Activated CD4-positive, alpha-beta T cell treated with anti-CD3 and anti-CD28 coated beads for 24 hours (primary cell): ENCODE measurements at regions not wholly inside any gene's neighbourhood (a gene's known extent, or its start where the extent isn't known, plus 50 kb on each side); places are given as distances from the start of the nearest gene placed in this dataset.
"Not testable (repeated sequence)": the region's sequence is repeated elsewhere in the genome, so short reads cannot be mapped to it uniquely, and the experiment has no call there.

ENCODE experiments used
- DNase-seq, 2 donors: peaks; one replicate each; pipeline ENCODE4 v3.0.0-alpha.2; 2020; ENCODE audit warnings: low read depth in 2 of 2

GRCh38 chr5:118378959-118379358 lies 609.4 kb downstream of the DTWD2 start:
- DNase-seq = no peak

GRCh38 chr5:118377420-118377819 lies 610.9 kb downstream of the DTWD2 start:
- no peak for DNase-seq

GRCh38 chr5:118371973-118372831 lies 616.1 kb downstream of the DTWD2 start:
- DNase-seq = no peak

- no peak for DNase-seq
Measured at GRCh38 chr5:118366429-118366828, 621.9 kb downstream of the DTWD2 start.

GRCh38 chr5:118365718-118366117 lies 622.6 kb downstream of the DTWD2 start:
- no peak for DNase-seq

GRCh38 chr5:118354797-118355196 lies 633.5 kb downstream of the DTWD2 start:
- no peak for DNase-seq

GRCh38 chr5:118353970-118354369 lies 634.4 kb downstream of the DTWD2 start:
- no peak for DNase-seq

GRCh38 chr5:118336468-118336867 lies 651.9 kb downstream of the DTWD2 start:
- DNase-seq = no peak

- no peak for DNase-seq
Measured at GRCh38 chr5:118327389-118327788, 661.0 kb downstream of the DTWD2 start.

- no peak for DNase-seq
Measured at GRCh38 chr5:118326481-118327045, 661.8 kb downstream of the DTWD2 start.

GRCh38 chr5:118325931-118326330 lies 662.4 kb downstream of the DTWD2 start:
- DNase-seq = no peak

GRCh38 chr5:118323723-118324122 lies 664.6 kb downstream of the DTWD2 start:
- not testable (repeated sequence) for DNase-seq

GRCh38 chr5:118321081-118321480 lies 667.3 kb downstream of the DTWD2 start:
- DNase-seq = no peak

GRCh38 chr5:118320121-118320520 lies 668.2 kb downstream of the DTWD2 start:
- no peak for DNase-seq

- no peak for DNase-seq
Measured at GRCh38 chr5:118314931-118315330, 673.4 kb downstream of the DTWD2 start.

- no peak for DNase-seq
Measured at GRCh38 chr5:118311103-118311819, 677.1 kb downstream of the DTWD2 start.

- DNase-seq = no peak
Measured at GRCh38 chr5:118310401-118310800, 677.9 kb downstream of the DTWD2 start.

GRCh38 chr5:118303296-118303695 lies 685.1 kb downstream of the DTWD2 start:
- DNase-seq = no peak

GRCh38 chr5:118302786-118303185 lies 685.6 kb downstream of the DTWD2 start:
- no peak for DNase-seq

- DNase-seq = no peak
Measured at GRCh38 chr5:118301696-118302095, 686.7 kb downstream of the DTWD2 start.

GRCh38 chr5:118295045-118295444 lies 693.3 kb downstream of the DTWD2 start:
- no peak for DNase-seq

- DNase-seq = no peak
Measured at GRCh38 chr5:118293378-118293777, 695.0 kb downstream of the DTWD2 start.

- DNase-seq = no peak
Measured at GRCh38 chr5:118290204-118290603, 698.1 kb downstream of the DTWD2 start.
